SK-N-SH (cell line): ENCODE measurements at regions not wholly inside any gene's neighbourhood (a gene's known extent, or its start where the extent isn't known, plus 50 kb on each side); places are given as distances from the start of the nearest gene placed in this dataset.

Source experiments
- CTCF ChIA-PET: fragments of 300-600, 350-600 bp; formaldehyde crosslinking; extraction: SDS; loops from one replicate; lab custom pipeline; 2021; lab: Yijun Ruan, JAX
- POLR2A ChIA-PET: fragments of 350-600 bp; sonication (Branson Sonifier 250); formaldehyde crosslinking; extraction: SDS; loops from one replicate; lab custom pipeline; 2020; ENCODE audit warnings: antibody characterized with exemption, inconsistent platforms; lab: Yijun Ruan, JAX
- DNase-seq: peaks from one replicate; pipeline ENCODE4 v3.0.0; 2012
- H2AFZ ChIP-seq: fragments of 200-600 bp; sonication (generic); 2 replicates; pipeline ENCODE4 v1.8.1; 2016; ENCODE audit warnings: antibody characterized with exemption, mild to moderate bottlenecking, low read depth
- H3F3A ChIP-seq: fragments of 200-600 bp; sonication (generic); replicated peaks from 2 replicates; pipeline ENCODE3; 2016; ENCODE audit warnings: antibody characterized with exemption, mild to moderate bottlenecking; ENCODE audit not compliant: insufficient read depth
- H3K27ac ChIP-seq, 2 experiments: fragments of 200-500 bp in 1 of 2; fragments of 200-600 bp in 1 of 2; sonication (Bioruptor generic) in 1 of 2; sonication (generic), shearing (Covaris generic) in 1 of 2; 2 replicates each; pipeline versions ENCODE4 v1.5.1 to v1.6.1; 2014 to 2016; ENCODE audit warnings: low read depth in 2 of 2, inconsistent platforms in 1 of 2, low read length in 1 of 2, mild to moderate bottlenecking in 1 of 2, mixed read lengths in 1 of 2
- H3K27me3 ChIP-seq: fragments of 200-600 bp; sonication (generic), shearing (Covaris generic); 2 replicates; pipeline ENCODE4 v1.6.1; 2016; ENCODE audit warnings: mixed run types; ENCODE audit not compliant: insufficient read depth
- H3K36me3 ChIP-seq, 2 experiments: fragments of 200-500 bp in 1 of 2; fragments of 200-600 bp in 1 of 2; sonication (Bioruptor generic) in 1 of 2; sonication (generic) in 1 of 2; replicated peaks in 1 of 2; 2 replicates each; pipeline versions ENCODE3 to v1.5.1; 2014 to 2016; ENCODE audit warnings: low read length in 1 of 2, mild to moderate bottlenecking in 1 of 2; ENCODE audit not compliant: insufficient read depth in 2 of 2, control insufficient read depth in 1 of 2
- H3K4me1 ChIP-seq, 2 experiments: fragments of 200-500 bp in 1 of 2; fragments of 200-600 bp in 1 of 2; sonication (Bioruptor generic) in 1 of 2; sonication (generic), shearing (Covaris generic) in 1 of 2; 2 replicates each; pipeline versions ENCODE4 v1.5.1 to v1.6.1; 2014 to 2016; ENCODE audit warnings: low read depth in 1 of 2, low read length in 1 of 2, mixed run types in 1 of 2; ENCODE audit not compliant: insufficient read depth in 2 of 2, control insufficient read depth in 1 of 2
- H3K4me2 ChIP-seq: fragments of 200-600 bp; sonication (generic), shearing (Covaris generic); 2 replicates; pipeline ENCODE4 v1.6.1; 2017; ENCODE audit warnings: mixed run types
- H3K4me3 ChIP-seq, 2 experiments: fragments of 200-500 bp in 1 of 2; fragments of 200-600 bp in 1 of 2; sonication (Bioruptor generic) in 1 of 2; sonication (generic), shearing (Covaris generic) in 1 of 2; 2 replicates each; pipeline versions ENCODE4 v1.5.1 to v1.8.1; 2014 to 2016; ENCODE audit warnings: low read depth in 2 of 2, inconsistent platforms in 1 of 2, low read length in 1 of 2, mild to moderate bottlenecking in 1 of 2, mixed read lengths in 1 of 2, moderate library complexity in 1 of 2
- H3K79me2 ChIP-seq: fragments of 200-600 bp; sonication (generic); 2 replicates; pipeline ENCODE4 v1.8.1; 2017; ENCODE audit warnings: mild to moderate bottlenecking; ENCODE audit not compliant: insufficient read depth
- H3K9ac ChIP-seq: fragments of 200-600 bp; sonication (generic); 2 replicates; pipeline ENCODE4 v1.6.1; 2017; ENCODE audit warnings: mixed run types
- H3K9me2 ChIP-seq: fragments of 200-600 bp; sonication (generic); 2 replicates; pipeline ENCODE4 v1.6.1; 2017; ENCODE audit warnings: mixed run types
- H3K9me3 ChIP-seq: fragments of 200-600 bp; sonication (generic); 2 replicates; pipeline ENCODE4 v1.6.1; 2017; ENCODE audit warnings: mixed run types, mild to moderate bottlenecking, moderate library complexity
- H4K20me1 ChIP-seq: fragments of 200-600 bp; sonication (generic); 2 replicates; pipeline ENCODE4 v1.6.1; 2017; ENCODE audit warnings: mild to moderate bottlenecking, mixed run types; ENCODE audit not compliant: insufficient read depth
- CHD2 ChIP-seq: fragments of 150-350 bp; IDR thresholded peaks from 2 replicates; pipeline ENCODE4 v1.6.1; 2018; ENCODE audit warnings: low read length; ENCODE audit not compliant: partially characterized antibody
- EZH2phosphoT487 ChIP-seq: fragments of 200-600 bp; sonication (generic); IDR thresholded peaks from 2 replicates; pipeline ENCODE4 v1.6.1; 2017; ENCODE audit warnings: low read depth, mixed run types, mild to moderate bottlenecking, antibody characterized with exemption, moderate library complexity, borderline replicate concordance
- FOXJ3 ChIP-seq: sonication (generic); formaldehyde crosslinking; IDR thresholded peaks from 2 replicates; pipeline ENCODE4 v1.5.1; 2020; ENCODE audit warnings: mild to moderate bottlenecking, missing genetic modification reagents
- FOXM1 ChIP-seq: IDR thresholded peaks from 2 replicates; pipeline ENCODE4 v1.4.0; 2012; ENCODE audit warnings: low read depth, mild to moderate bottlenecking
- GABPA ChIP-seq: IDR thresholded peaks from 2 replicates; pipeline ENCODE4 v1.4.0; 2012; ENCODE audit warnings: low read depth, mild to moderate bottlenecking
- GATA2 ChIP-seq: sonication (generic); formaldehyde crosslinking; IDR thresholded peaks from 2 replicates; pipeline ENCODE4 v1.5.0; 2020; ENCODE audit warnings: mild to moderate bottlenecking, missing genetic modification reagents
- NFIC ChIP-seq: IDR thresholded peaks from 2 replicates; pipeline ENCODE4 v1.4.0; 2012; ENCODE audit warnings: borderline replicate concordance
- NRF1 ChIP-seq: IDR thresholded peaks from 2 replicates; pipeline ENCODE4 v1.6.1; 2012; ENCODE audit warnings: low read depth, mild to moderate bottlenecking, low read length
- PBX3 ChIP-seq: IDR thresholded peaks from 2 replicates; pipeline ENCODE4; 2012
- RAD21 ChIP-seq: IDR thresholded peaks from 2 replicates; pipeline ENCODE4 v1.6.1; 2012; ENCODE audit warnings: mild to moderate bottlenecking, low read length
- RFX5 ChIP-seq: IDR thresholded peaks from 2 replicates; pipeline ENCODE4 v1.6.1; 2012; ENCODE audit warnings: mild to moderate bottlenecking, improper control_type of control experiment, low read length
- RXRA ChIP-seq: IDR thresholded peaks from 2 replicates; pipeline ENCODE4 v1.4.0; 2012; ENCODE audit warnings: low read depth, mild to moderate bottlenecking, borderline replicate concordance
- SIN3A ChIP-seq: IDR thresholded peaks from 2 replicates; pipeline ENCODE4 v1.6.1; 2012; ENCODE audit warnings: low read depth, mild to moderate bottlenecking, low read length, moderate library complexity, borderline replicate concordance
- TAF1 ChIP-seq: IDR thresholded peaks from 2 replicates; pipeline ENCODE4 v1.6.1; 2012; ENCODE audit warnings: low read depth, mild to moderate bottlenecking, low read length, moderate library complexity, borderline replicate concordance
- TCF12 ChIP-seq: IDR thresholded peaks from 2 replicates; pipeline ENCODE4 v1.4.0; 2012
- TEAD4 ChIP-seq: IDR thresholded peaks from 2 replicates; pipeline ENCODE4 v1.4.0; 2012; ENCODE audit warnings: mild to moderate bottlenecking, borderline replicate concordance; ENCODE audit not compliant: insufficient read depth
- WGBS: methylation state at CpG from one replicate; pipeline ENCODE4 v1.1.6; 2017; ENCODE audit warnings: low lambda C conversion rate; 5-methylcytosine and 5-hydroxymethylcytosine counted together
- TF ChIP-seq, protein P1 (sequence below): IDR thresholded peaks from 2 replicates; pipeline ENCODE4 v1.4.0; 2012; ENCODE audit warnings: low read depth
- TF ChIP-seq, protein P2 (sequence below): fragments of 200-600 bp; sonication (generic); IDR thresholded peaks from 2 replicates; pipeline ENCODE4 v1.6.1; 2017; ENCODE audit warnings: antibody characterized with exemption, mild to moderate bottlenecking, moderate library complexity
- TF ChIP-seq, protein P3 (sequence below): IDR thresholded peaks from 2 replicates; pipeline ENCODE4 v1.4.0; 2012; ENCODE audit warnings: low read depth, borderline replicate concordance

DNA sequence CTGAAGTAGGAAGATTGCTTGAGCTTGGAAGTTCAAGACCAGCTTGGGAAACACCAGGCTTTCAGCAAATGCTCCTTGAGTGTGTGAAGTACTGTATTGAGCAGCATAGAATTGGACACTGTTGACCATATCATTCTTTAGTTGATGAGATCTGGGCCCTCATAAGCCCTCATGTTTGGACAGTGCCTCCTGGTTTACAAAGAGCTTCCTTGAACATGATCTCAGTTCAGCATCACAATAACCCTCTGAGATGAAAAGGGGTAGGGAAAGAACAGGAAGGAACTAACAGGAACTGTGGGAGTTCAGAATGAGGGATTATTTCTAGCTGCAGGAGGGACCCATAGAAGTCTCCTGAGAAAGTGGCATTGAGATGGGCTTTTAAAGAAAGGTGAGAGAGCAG, 153.2 kb downstream of the C12orf75 start:
- Histone ChIP-seq H3K9me2 (no peaks in the 10 kb centered on the region), H3K4me2 (no peak overlapping the region), H3K4me1 (no peaks in the 10 kb centered on the region), H4K20me1 (no peaks in the 10 kb centered on the region), H3K9me3 (no peaks in the 10 kb centered on the region), H3F3A (no peaks in the 10 kb centered on the region), H3K36me3 (no peaks in the 10 kb centered on the region), H3K27ac (no peak overlapping the region), H3K27me3 (no peaks in the 10 kb centered on the region), H3K9ac (no peak overlapping the region), H3K4me3 (no peak overlapping the region), H2AFZ (no peak overlapping the region), H3K79me2 (no peaks in the 10 kb centered on the region)
- CTCF ChIA-PET, result interaction anchor here (1.0 kb wide), 1 partner anchor 10 kb away, joined by 3 read pairs; no protein-coding TSS in a partner anchor
- no peak for DNase-seq
- TF ChIP-seq FOXM1 (no peak), SIN3A (no peak), RFX5 (no peak), GABPA (no peak), EZH2phosphoT487 (no peak), RAD21 (no peak), NFIC (no peak), RXRA (no peak), TEAD4 (no peak), PBX3 (no peak), TCF12 (no peak), NRF1 (no peak), FOXJ3 (CRISPR knock-in tag) (no peak)
- TF ChIP-seq, protein P1, sequence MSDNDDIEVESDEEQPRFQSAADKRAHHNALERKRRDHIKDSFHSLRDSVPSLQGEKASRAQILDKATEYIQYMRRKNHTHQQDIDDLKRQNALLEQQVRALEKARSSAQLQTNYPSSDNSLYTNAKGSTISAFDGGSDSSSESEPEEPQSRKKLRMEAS, result no peak
- TF ChIP-seq, protein P2, sequence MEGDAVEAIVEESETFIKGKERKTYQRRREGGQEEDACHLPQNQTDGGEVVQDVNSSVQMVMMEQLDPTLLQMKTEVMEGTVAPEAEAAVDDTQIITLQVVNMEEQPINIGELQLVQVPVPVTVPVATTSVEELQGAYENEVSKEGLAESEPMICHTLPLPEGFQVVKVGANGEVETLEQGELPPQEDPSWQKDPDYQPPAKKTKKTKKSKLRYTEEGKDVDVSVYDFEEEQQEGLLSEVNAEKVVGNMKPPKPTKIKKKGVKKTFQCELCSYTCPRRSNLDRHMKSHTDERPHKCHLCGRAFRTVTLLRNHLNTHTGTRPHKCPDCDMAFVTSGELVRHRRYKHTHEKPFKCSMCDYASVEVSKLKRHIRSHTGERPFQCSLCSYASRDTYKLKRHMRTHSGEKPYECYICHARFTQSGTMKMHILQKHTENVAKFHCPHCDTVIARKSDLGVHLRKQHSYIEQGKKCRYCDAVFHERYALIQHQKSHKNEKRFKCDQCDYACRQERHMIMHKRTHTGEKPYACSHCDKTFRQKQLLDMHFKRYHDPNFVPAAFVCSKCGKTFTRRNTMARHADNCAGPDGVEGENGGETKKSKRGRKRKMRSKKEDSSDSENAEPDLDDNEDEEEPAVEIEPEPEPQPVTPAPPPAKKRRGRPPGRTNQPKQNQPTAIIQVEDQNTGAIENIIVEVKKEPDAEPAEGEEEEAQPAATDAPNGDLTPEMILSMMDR, result no peak
- POLR2A ChIA-PET, result no interaction called here

- Histone ChIP-seq H4K20me1 (no peaks in the 10 kb centered on the region), H3F3A (no peaks in the 10 kb centered on the region), H3K9ac (no peak overlapping the region), H3K79me2 (no peaks in the 10 kb centered on the region), H3K9me3 (no peaks in the 10 kb centered on the region), H3K9me2 (no peaks in the 10 kb centered on the region), H3K36me3 (no peaks in the 10 kb centered on the region), H3K4me3 (no peak overlapping the region), H3K27me3 (no peaks in the 10 kb centered on the region), H3K4me2 (no peak overlapping the region), H3K4me1 (no peaks in the 10 kb centered on the region), H2AFZ (no peak overlapping the region), H3K27ac (no peak overlapping the region)
- DNase-seq, result no peak
- CTCF ChIA-PET, result interaction anchor here (0.8 kb wide), 1 partner anchor 651 kb away, joined by 3 read pairs; no protein-coding TSS in a partner anchor
- POLR2A ChIA-PET, result no interaction called here
- WGBS, result 78% methylated on average over 8 of the region's 8 CpGs
- TF ChIP-seq RAD21 (no peak), TEAD4 (no peak), NRF1 (no peak), FOXJ3 (CRISPR knock-in tag) (no peak), RXRA (no peak), CHD2 (no peak), PBX3 (no peak), GATA2 (CRISPR knock-in tag) (no peak), TAF1 (no peak), RFX5 (no peak), TCF12 (no peak)
- TF ChIP-seq, protein P1, result no peak
- TF ChIP-seq, protein P2, result no peak
- TF ChIP-seq, protein P3, sequence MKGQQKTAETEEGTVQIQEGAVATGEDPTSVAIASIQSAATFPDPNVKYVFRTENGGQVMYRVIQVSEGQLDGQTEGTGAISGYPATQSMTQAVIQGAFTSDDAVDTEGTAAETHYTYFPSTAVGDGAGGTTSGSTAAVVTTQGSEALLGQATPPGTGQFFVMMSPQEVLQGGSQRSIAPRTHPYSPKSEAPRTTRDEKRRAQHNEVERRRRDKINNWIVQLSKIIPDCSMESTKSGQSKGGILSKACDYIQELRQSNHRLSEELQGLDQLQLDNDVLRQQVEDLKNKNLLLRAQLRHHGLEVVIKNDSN, result no peak
These were observed 154.9 kb downstream of the C12orf75 start for GRCh38 chr12:105485321-105485910.
